Neural cell (in vitro differentiated cells): ENCODE measurements at regions not wholly inside any gene's neighbourhood (a gene's known extent, or its start where the extent isn't known, plus 50 kb on each side); places are given as distances from the start of the nearest gene placed in this dataset.

Experiments used
- H2AFZ ChIP-seq: fragments of 200-600, 300-800 bp; sonication (generic), shearing (Covaris generic); 2 replicates; pipeline ENCODE4 v1.6.0; 2014; ENCODE audit warnings: low read depth, mild to moderate bottlenecking, antibody characterized with exemption, low read length, moderate library complexity
- H3F3A ChIP-seq: fragments of 200-600 bp; shearing (Covaris generic); 2 replicates; pipeline ENCODE4 v1.6.1; 2016; ENCODE audit warnings: mild to moderate bottlenecking, moderate library complexity, mixed read lengths, antibody characterized with exemption, low read length; ENCODE audit not compliant: insufficient read depth, poor library complexity, severe bottlenecking
- H3K27ac ChIP-seq: fragments of 200-600, 300-800 bp; sonication (generic), shearing (Covaris generic); 2 replicates; pipeline ENCODE4 v1.5.1; 2014; ENCODE audit warnings: mild to moderate bottlenecking, low read length, moderate library complexity
- H3K27me3 ChIP-seq: fragments of 300-800, 200-600 bp; sonication (generic), shearing (Covaris generic); 2 replicates; pipeline ENCODE4 v1.6.0; 2014; ENCODE audit warnings: mild to moderate bottlenecking, low read depth, low read length, moderate library complexity; ENCODE audit not compliant: insufficient read depth
- H3K36me3 ChIP-seq: fragments of 300-800, 200-600 bp; sonication (generic), shearing (Covaris generic); 2 replicates; pipeline ENCODE4 v1.5.1; 2014; ENCODE audit warnings: mild to moderate bottlenecking, antibody characterized with exemption, low read length, moderate library complexity; ENCODE audit not compliant: insufficient read depth
- H3K4me2 ChIP-seq: fragments of 300-800, 200-600 bp; sonication (generic), shearing (Covaris generic); 2 replicates; pipeline ENCODE4 v1.6.0; 2014; ENCODE audit warnings: mild to moderate bottlenecking, low read length
- H3K4me3 ChIP-seq: fragments of 300-800, 200-600 bp; sonication (generic), shearing (Covaris generic); 2 replicates; pipeline ENCODE4 v1.5.1; 2014; ENCODE audit warnings: mild to moderate bottlenecking, low read length, moderate library complexity
- H3K79me2 ChIP-seq: fragments of 200-600 bp; shearing (Covaris generic); replicated peaks from 2 replicates; pipeline ENCODE4 v1.6.0; 2014; ENCODE audit warnings: mild to moderate bottlenecking, low read length, moderate library complexity; ENCODE audit not compliant: insufficient read depth
- H3K9ac ChIP-seq: fragments of 300-800, 200-600 bp; sonication (generic), shearing (Covaris generic); 2 replicates; pipeline ENCODE4 v1.6.1; 2016; ENCODE audit warnings: mild to moderate bottlenecking, low read length, mixed read lengths
- H3K9me2 ChIP-seq: fragments of 200-600 bp; shearing (Covaris generic); 2 replicates; pipeline ENCODE4 v1.6.1; 2016; ENCODE audit warnings: mild to moderate bottlenecking, low read length, mixed read lengths; ENCODE audit not compliant: insufficient read depth
- H3K9me3 ChIP-seq: fragments of 200-600, 300-800 bp; sonication (generic), shearing (Covaris generic); 2 replicates; pipeline ENCODE4 v1.6.1; 2016; ENCODE audit warnings: mild to moderate bottlenecking, mixed run types, low read length, moderate library complexity, mixed read lengths
- H4K20me1 ChIP-seq: fragments of 200-600 bp; shearing (Covaris generic); 2 replicates; pipeline ENCODE4 v1.6.1; 2016; ENCODE audit warnings: mild to moderate bottlenecking, mixed run types; ENCODE audit not compliant: insufficient read depth
- CTCF ChIP-seq: fragments of 450-650 bp; IDR thresholded peaks from 2 replicates; pipeline ENCODE4 v1.5.1; 2014; ENCODE audit warnings: antibody characterized with exemption, mild to moderate bottlenecking, moderate library complexity; ENCODE audit not compliant: poor library complexity, severe bottlenecking
- EP300 ChIP-seq: fragments of 450-650 bp; conservative IDR thresholded peaks from 2 replicates; pipeline ENCODE4 v1.6.1; 2014; ENCODE audit warnings: antibody characterized with exemption, mild to moderate bottlenecking, moderate library complexity; ENCODE audit not compliant: poor library complexity, severe bottlenecking
- EZH2 ChIP-seq: fragments of 200-600, 300-800 bp; shearing (Covaris generic), sonication (generic); IDR thresholded peaks from 2 replicates; pipeline ENCODE4 v1.6.1; 2014; ENCODE audit warnings: antibody characterized with exemption, low read length, borderline replicate concordance, mild to moderate bottlenecking; ENCODE audit not compliant: insufficient read depth, poor library complexity, severe bottlenecking
- MXI1 ChIP-seq: fragments of 450-650 bp; conservative IDR thresholded peaks from 2 replicates; pipeline ENCODE4 v1.6.1; 2014; ENCODE audit warnings: antibody characterized with exemption, mild to moderate bottlenecking; ENCODE audit not compliant: poor library complexity, severe bottlenecking
- POLR2AphosphoS5 ChIP-seq: IDR thresholded peaks from 2 replicates; pipeline ENCODE4 v1.6.1; 2012
- RAD21 ChIP-seq: fragments of 450-650 bp; conservative IDR thresholded peaks from 2 replicates; pipeline ENCODE4 v1.6.1; 2014; ENCODE audit warnings: antibody characterized with exemption, mild to moderate bottlenecking, moderate library complexity
- REST ChIP-seq: IDR thresholded peaks from 2 replicates; pipeline ENCODE4 v1.6.1; 2012; ENCODE audit warnings: borderline replicate concordance
- SMC3 ChIP-seq: fragments of 450-650 bp; conservative IDR thresholded peaks from 2 replicates; pipeline ENCODE4 v1.6.1; 2014; ENCODE audit warnings: antibody characterized with exemption, mild to moderate bottlenecking, moderate library complexity; ENCODE audit not compliant: poor library complexity
- TAF1 ChIP-seq: IDR thresholded peaks from 2 replicates; pipeline ENCODE4 v1.6.1; 2012; ENCODE audit warnings: low read depth

- no peaks in the 10 kb centered on the region for H3K9me2 ChIP-seq
- H3K9ac ChIP-seq, result no peak overlapping the region
- no peaks in the 10 kb centered on the region for H3K36me3 ChIP-seq
- TF ChIP-seq EZH2, result no peak
- no peak for TF ChIP-seq CTCF
- TF ChIP-seq MXI1, result no peak
- no peak for TF ChIP-seq RAD21
- no peak for TF ChIP-seq SMC3
- no peak for TF ChIP-seq EP300
- TF ChIP-seq TAF1, result no peak
- TF ChIP-seq REST, result no peak
- no peak for TF ChIP-seq POLR2AphosphoS5
- no peaks in the 10 kb centered on the region for H3K27me3 ChIP-seq
- no peak overlapping the region for H3K27ac ChIP-seq
- H4K20me1 ChIP-seq, result no peaks in the 10 kb centered on the region
- H3K4me3 ChIP-seq, result no peak overlapping the region
- H2AFZ ChIP-seq, result no peak overlapping the region
- no peaks in the 10 kb centered on the region for H3K9me3 ChIP-seq
- no peaks in the 10 kb centered on the region for H3F3A ChIP-seq
- H3K4me2 ChIP-seq, result no peak overlapping the region
- no peaks in the 10 kb centered on the region for H3K79me2 ChIP-seq
Measured at GRCh38 chr3:152667267-152667666, 167.7 kb upstream of the P2RY1 start.

GRCh38 chr3:152669560-152669959, 165.4 kb upstream of the P2RY1 start:
- Histone ChIP-seq H3K4me3 (no peak overlapping the region), H2AFZ (no peak overlapping the region), H3K9me3 (no peaks in the 10 kb centered on the region), H3K9ac (no peak overlapping the region), H3K9me2 (no peaks in the 10 kb centered on the region), H4K20me1 (no peaks in the 10 kb centered on the region), H3F3A (no peaks in the 10 kb centered on the region), H3K4me2 (no peak overlapping the region), H3K27ac (no peak overlapping the region), H3K27me3 (no peaks in the 10 kb centered on the region), H3K79me2 (no peaks in the 10 kb centered on the region), H3K36me3 (no peaks in the 10 kb centered on the region)
- TF ChIP-seq REST, result no peak
- TF ChIP-seq MXI1, result no peak
- no peak for TF ChIP-seq RAD21
- TF ChIP-seq EZH2, result no peak
- no peak for TF ChIP-seq POLR2AphosphoS5
- TF ChIP-seq EP300, result no peak
- TF ChIP-seq CTCF, result no peak
- TF ChIP-seq SMC3, result no peak
